H9 (cell line): ENCODE measurements at regions not wholly inside any gene's neighbourhood (a gene's known extent, or its start where the extent isn't known, plus 50 kb on each side); places are given as distances from the start of the nearest gene placed in this dataset.
A peak's percentile ranks its signal among the peaks of the same experiment; 100 is the strongest.

Source experiments
- DNase-seq: peaks from one replicate; pipeline ENCODE4 v3.0.0-alpha.2; 2017
- H2AFZ ChIP-seq: one replicate; pipeline ENCODE4 v1.6.1; 2013; ENCODE audit warnings: mild to moderate bottlenecking, low read length, control low read depth, moderate library complexity
- H2AK5ac ChIP-seq: 2 replicates; pipeline ENCODE4 v1.6.1; 2013; ENCODE audit warnings: low read length, control low read depth, mixed read lengths; ENCODE audit not compliant: insufficient read length
- H2BK120ac ChIP-seq: one replicate; pipeline ENCODE4 v1.6.1; 2013; ENCODE audit warnings: low read depth, mild to moderate bottlenecking, low read length, control low read depth, inconsistent platforms; ENCODE audit not compliant: poor library complexity, severe bottlenecking
- H2BK12ac ChIP-seq: 2 replicates; pipeline ENCODE4 v1.6.1; 2013; ENCODE audit warnings: low read length, control low read depth, mixed read lengths, low read depth; ENCODE audit not compliant: insufficient read length
- H2BK15ac ChIP-seq: 2 replicates; pipeline ENCODE4 v1.6.1; 2013; ENCODE audit warnings: low read depth, low read length, control low read depth
- H2BK20ac ChIP-seq: one replicate; pipeline ENCODE4 v1.6.1; 2013; ENCODE audit warnings: low read depth, mild to moderate bottlenecking, low read length, control low read depth, inconsistent platforms; ENCODE audit not compliant: poor library complexity, severe bottlenecking
- H2BK5ac ChIP-seq: 2 replicates; pipeline ENCODE4 v1.6.1; 2013; ENCODE audit warnings: low read length, control low read depth, mixed read lengths; ENCODE audit not compliant: insufficient read length
- H3K14ac ChIP-seq: 2 replicates; pipeline ENCODE4 v1.6.1; 2013; ENCODE audit warnings: low read length, control low read depth; ENCODE audit not compliant: insufficient read depth
- H3K18ac ChIP-seq: 2 replicates; pipeline ENCODE4 v1.6.1; 2013; ENCODE audit warnings: low read depth, mild to moderate bottlenecking, mixed read lengths, low read length, control low read depth; ENCODE audit not compliant: insufficient read length
- H3K23ac ChIP-seq: 2 replicates; pipeline ENCODE4 v1.6.1; 2013; ENCODE audit warnings: low read length, control low read depth, mixed read lengths, low read depth; ENCODE audit not compliant: insufficient read length
- H3K23me2 ChIP-seq: 2 replicates; pipeline ENCODE4 v1.6.1; 2013; ENCODE audit warnings: low read depth, mild to moderate bottlenecking, mixed read lengths, low read length, control low read depth; ENCODE audit not compliant: insufficient read length, poor library complexity, severe bottlenecking
- H3K27ac ChIP-seq: 2 replicates; pipeline ENCODE4 v1.5.1; 2013; ENCODE audit warnings: low read length, control low read depth, mixed read lengths, low read depth; ENCODE audit not compliant: insufficient read length
- H3K27me3 ChIP-seq: 2 replicates; pipeline ENCODE4 v1.6.1; 2013; ENCODE audit warnings: low read length, control low read depth, inconsistent platforms; ENCODE audit not compliant: insufficient read depth
- H3K4ac ChIP-seq: 2 replicates; pipeline ENCODE4 v1.6.1; 2013; ENCODE audit warnings: low read depth, mild to moderate bottlenecking, control low read depth, inconsistent platforms, low read length, moderate library complexity
- H3K4me1 ChIP-seq: 2 replicates; pipeline ENCODE4 v1.6.1; 2013; ENCODE audit warnings: low read length, control low read depth, inconsistent platforms; ENCODE audit not compliant: insufficient read depth
- H3K4me2 ChIP-seq: 2 replicates; pipeline ENCODE4 v1.6.1; 2013; ENCODE audit warnings: low read length, control low read depth, mixed read lengths; ENCODE audit not compliant: insufficient read length, insufficient read depth
- H3K56ac ChIP-seq: 2 replicates; pipeline ENCODE4 v1.6.1; 2013; ENCODE audit warnings: low read depth, mild to moderate bottlenecking, mixed read lengths, low read length, control low read depth; ENCODE audit not compliant: insufficient read length
- H3K79me1 ChIP-seq: 2 replicates; pipeline ENCODE4 v1.6.1; 2013; ENCODE audit warnings: low read depth, mild to moderate bottlenecking, moderate library complexity, low read length, control low read depth, inconsistent platforms; ENCODE audit not compliant: insufficient read depth, poor library complexity, severe bottlenecking
- H3K79me2 ChIP-seq: 2 replicates; pipeline ENCODE4 v1.6.1; 2013; ENCODE audit warnings: low read length, control low read depth, inconsistent platforms; ENCODE audit not compliant: insufficient read depth
- H3K9ac ChIP-seq: 2 replicates; pipeline ENCODE4 v1.6.1; 2013; ENCODE audit warnings: low read length, control low read depth, mixed read lengths; ENCODE audit not compliant: insufficient read length; ENCODE audit errors: extremely low read depth
- H3K9me3 ChIP-seq: one replicate; pipeline ENCODE4 v1.6.1; 2013; ENCODE audit warnings: low read depth, low read length, inconsistent platforms; ENCODE audit not compliant: control insufficient read depth
- H3T11ph ChIP-seq: one replicate; pipeline ENCODE4 v1.6.1; 2013; ENCODE audit warnings: mild to moderate bottlenecking, low read length, control low read depth, inconsistent platforms
- H4K20me1 ChIP-seq: one replicate; pipeline ENCODE4 v1.6.1; 2013; ENCODE audit not compliant: control insufficient read depth, insufficient read length, insufficient read depth
- H4K5ac ChIP-seq: 2 replicates; pipeline ENCODE4 v1.6.1; 2013; ENCODE audit warnings: low read depth, mild to moderate bottlenecking, mixed read lengths, low read length, control low read depth; ENCODE audit not compliant: insufficient read length
- H4K8ac ChIP-seq: replicated peaks from 2 replicates; pipeline ENCODE4 v1.6.1; 2013; ENCODE audit warnings: low read length, control low read depth, mixed read lengths, low read depth; ENCODE audit not compliant: insufficient read length
- H4K91ac ChIP-seq: 2 replicates; pipeline ENCODE4 v1.6.1; 2013; ENCODE audit warnings: low read depth, mild to moderate bottlenecking, moderate library complexity, mixed read lengths, low read length, control low read depth; ENCODE audit not compliant: insufficient read length
- H3K27ac Mint-ChIP-seq, 3 experiments: 2 replicates in 2 of 3; 3 replicates in 1 of 3; pipeline ENCODE4 v1.8.0; 2020 to 2021; ENCODE audit warnings: mixed read lengths in 3 of 3, mild to moderate bottlenecking in 1 of 3, moderate library complexity in 1 of 3
- H3K27me3 Mint-ChIP-seq: 2 replicates; pipeline ENCODE4 v1.8.0; 2021; ENCODE audit warnings: low read depth, mild to moderate bottlenecking, moderate library complexity, mixed read lengths
- H3K36me3 Mint-ChIP-seq, 3 experiments: 2 replicates in 2 of 3; 3 replicates in 1 of 3; pipeline ENCODE4 v1.8.0; 2020 to 2021; ENCODE audit warnings: low read depth in 3 of 3, mixed read lengths in 3 of 3; ENCODE audit not compliant: insufficient read depth in 1 of 3
- H3K4me1 Mint-ChIP-seq, 2 experiments: 2 replicates each; pipeline ENCODE4 v1.8.0; 2020; ENCODE audit warnings: mixed read lengths in 2 of 2
- H3K4me3 Mint-ChIP-seq, 2 experiments: 2 replicates in 1 of 2; 3 replicates in 1 of 2; pipeline ENCODE4 v1.8.0; 2020 to 2021; ENCODE audit warnings: mild to moderate bottlenecking in 2 of 2, mixed read lengths in 2 of 2, moderate library complexity in 1 of 2
- H3K9me3 Mint-ChIP-seq, 2 experiments: 2 replicates in 1 of 2; 3 replicates in 1 of 2; pipeline ENCODE4 v1.8.0; 2020; ENCODE audit warnings: mild to moderate bottlenecking in 2 of 2, mixed read lengths in 2 of 2, moderate library complexity in 1 of 2
- CTCF ChIP-seq: fragments of 200-600 bp; sonication (generic); conservative IDR thresholded peaks from 3 replicates; pipeline ENCODE4 v1.8.0; 2021; ENCODE audit warnings: antibody characterized with exemption, mild to moderate bottlenecking
- WGBS: extraction: QIAGEN DNeasy Blood & Tissue Kit; methylation state at CpG from one replicate; pipeline ENCODE4 v1.1.7; 2013; ENCODE audit warnings: missing lambda C conversion rate, low lambda C conversion rate, mixed read lengths; ENCODE audit not compliant: insufficient read length; ENCODE audit errors: extremely low coverage; 5-methylcytosine and 5-hydroxymethylcytosine counted together

- Histone ChIP-seq H3K14ac (no peak overlapping the region), H2AK5ac (no peak overlapping the region), H4K20me1 (no peaks in the 10 kb centered on the region), H2BK12ac (no peak overlapping the region), H3K79me2 (no peaks in the 10 kb centered on the region), H3K4ac (no peak overlapping the region), H4K91ac (no peak overlapping the region), H3T11ph (no peak overlapping the region), H3K18ac (no peak overlapping the region), H3K9me3 (no peaks in the 10 kb centered on the region), H3K79me1 (no peaks in the 10 kb centered on the region), H4K5ac (no peak overlapping the region), H3K4me1 (no peaks in the 10 kb centered on the region), H2BK120ac (no peak overlapping the region), H3K9ac (no peak overlapping the region), H3K56ac (no peak overlapping the region), H2BK5ac (no peak overlapping the region), H2BK20ac (no peak overlapping the region), H3K4me2 (no peak overlapping the region), H4K8ac (no peak overlapping the region), H2AFZ (no peak overlapping the region), H3K23ac (no peak overlapping the region), H3K27ac (no peak overlapping the region), H2BK15ac (no peak overlapping the region), H3K23me2 (no peaks in the 10 kb centered on the region), H3K27me3 (no peaks in the 10 kb centered on the region)
- Mint-ChIP-seq H3K27ac (peak overlapping the region in 1 of 3 experiments; percentile 19; a peak in 2 of 7 replicates), H3K4me1 (peaks cover 3 to 6% of the 10 kb centered on the region in 2 experiments; a peak in 2 of 4 replicates), H3K27me3 (no peaks in the 10 kb centered on the region), H3K9me3 (no peaks in the 10 kb centered on the region), H3K4me3 (no peak overlapping the region; a peak in 1 of 5 replicates), H3K36me3 (no peaks in the 10 kb centered on the region)
- WGBS = no CpG with 5 or more reads among the region's 2 CpGs
- TF ChIP-seq CTCF = no peak
- no peak for DNase-seq
Observed at GRCh38 chr13:81302677-81303076, 961.8 kb upstream of the SPRY2 start.
